GM18517 (cell line): ENCODE measurements at regions not wholly inside any gene's neighbourhood (a gene's known extent, or its start where the extent isn't known, plus 50 kb on each side); places are given as distances from the start of the nearest gene placed in this dataset.
"Not testable (repeated sequence)": the region's sequence is repeated elsewhere in the genome, so short reads cannot be mapped to it uniquely, and the experiment has no call there.

Experiments used
- ATAC-seq: cut with Tn5 transposase; IDR thresholded peaks from one replicate; pipeline ENCODE4 v1.9.1; 2021; ENCODE audit warnings: mild to moderate bottlenecking, moderate library complexity; ENCODE audit not compliant: unreplicated experiment

DNA sequence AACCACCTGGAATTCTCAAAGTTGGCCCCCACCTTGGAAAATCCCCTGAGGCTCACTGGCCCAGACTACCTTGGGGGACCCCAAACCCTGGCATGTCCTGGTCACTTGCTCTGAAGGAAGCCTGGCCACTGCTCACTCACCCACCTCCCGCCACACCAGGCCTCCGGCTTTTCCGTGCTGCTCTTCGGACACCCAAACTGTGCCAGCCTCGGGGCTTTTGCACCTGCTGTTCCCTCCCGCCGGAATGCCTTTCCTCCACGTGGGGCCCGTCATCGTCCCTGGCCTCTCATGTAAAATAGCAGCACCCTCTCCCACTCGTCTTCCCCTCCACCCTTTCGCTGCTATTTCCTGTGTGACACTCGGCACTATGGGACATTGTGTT is 87.2 kb upstream of the NCOR2 start:
- no peak for ATAC-seq

DNA sequence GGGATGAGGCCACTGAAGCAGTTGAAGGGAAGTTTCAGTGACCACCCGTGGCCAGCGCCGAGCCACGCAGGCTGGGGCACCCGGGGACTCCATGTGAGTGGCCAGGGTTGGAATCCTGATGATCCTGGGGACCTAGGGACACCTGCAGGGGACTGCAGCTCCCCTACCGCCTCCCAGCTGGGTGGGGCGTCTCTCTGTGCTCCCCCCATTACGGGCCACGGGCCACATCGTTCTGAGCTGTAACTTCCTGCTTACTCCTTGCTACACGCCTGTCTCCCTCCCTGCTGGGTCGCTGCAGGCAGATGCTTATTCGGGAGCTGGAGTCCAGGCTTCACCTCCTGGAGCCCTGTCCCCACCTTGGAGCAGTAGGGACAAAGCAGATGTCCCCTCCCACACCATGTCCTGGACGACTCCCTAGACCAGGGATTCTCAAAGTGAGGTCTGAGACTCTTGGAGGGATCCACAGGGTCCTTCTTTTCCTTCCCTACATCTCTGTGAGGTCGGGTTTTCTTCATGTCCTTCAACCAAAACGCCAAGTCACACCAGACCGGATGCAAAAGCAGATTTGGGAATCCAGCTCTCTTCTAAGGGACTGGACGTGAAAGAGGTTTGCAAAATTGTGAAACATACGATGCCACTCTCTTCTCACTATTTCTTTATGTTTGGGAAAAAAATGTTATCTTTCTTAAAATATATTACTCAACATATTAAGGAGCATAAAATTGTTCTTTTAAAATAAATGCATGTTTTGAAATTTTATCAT is 85.9 kb upstream of the NCOR2 start:
- ATAC-seq = no peak

DNA sequence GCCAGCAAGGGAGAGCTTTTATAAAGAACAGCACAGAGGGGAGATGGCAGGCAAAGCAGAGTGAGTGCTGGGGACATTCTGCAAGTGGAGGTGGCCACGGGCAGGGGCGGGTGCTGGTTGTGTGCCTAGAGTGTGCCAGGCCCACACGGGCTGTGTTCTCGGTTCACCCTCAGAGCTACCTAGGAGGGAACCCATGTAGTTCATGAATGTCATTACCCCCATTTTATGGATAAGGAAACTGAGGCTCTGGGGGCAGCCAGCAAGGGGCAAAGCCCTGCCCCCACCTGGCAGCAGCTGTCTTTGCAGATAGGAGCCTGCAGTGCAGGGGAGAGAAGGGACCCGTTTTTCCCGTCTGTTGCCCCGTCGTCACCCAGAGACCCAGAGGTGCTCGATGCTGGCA is 85.2 kb upstream of the NCOR2 start:
- no peak for ATAC-seq

GRCh38 chr12:124651516-124652273 is 84.3 kb upstream of the NCOR2 start:
- no peak for ATAC-seq

- ATAC-seq = no peak
Measured at GRCh38 chr12:124650912-124651311, 83.5 kb upstream of the NCOR2 start.

GRCh38 chr12:124648710-124649384 is 81.4 kb upstream of the NCOR2 start:
- no peak for ATAC-seq

DNA sequence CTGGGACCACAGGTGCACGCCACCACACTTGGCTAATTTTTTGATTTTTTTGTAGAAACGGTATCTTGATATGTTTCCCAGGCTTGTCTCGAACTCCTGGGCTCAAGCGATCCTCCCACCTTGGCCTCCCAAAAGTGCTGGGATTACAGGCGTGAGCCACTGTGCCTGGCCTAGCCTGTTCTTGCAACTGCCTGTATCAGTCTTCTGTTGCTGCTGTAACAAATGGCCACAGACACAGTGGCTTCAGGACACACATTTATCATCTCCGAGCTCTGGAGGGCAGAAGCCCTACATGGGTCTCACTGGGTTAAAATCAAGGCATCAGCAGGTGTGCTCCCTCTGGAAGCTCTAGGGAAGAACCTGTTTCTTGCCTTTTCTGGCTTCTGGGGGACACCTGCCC is 79.9 kb upstream of the NCOR2 start:
- no peak for ATAC-seq

GRCh38 chr12:124646385-124647230 is 79.2 kb upstream of the NCOR2 start:
- ATAC-seq = no peak

DNA sequence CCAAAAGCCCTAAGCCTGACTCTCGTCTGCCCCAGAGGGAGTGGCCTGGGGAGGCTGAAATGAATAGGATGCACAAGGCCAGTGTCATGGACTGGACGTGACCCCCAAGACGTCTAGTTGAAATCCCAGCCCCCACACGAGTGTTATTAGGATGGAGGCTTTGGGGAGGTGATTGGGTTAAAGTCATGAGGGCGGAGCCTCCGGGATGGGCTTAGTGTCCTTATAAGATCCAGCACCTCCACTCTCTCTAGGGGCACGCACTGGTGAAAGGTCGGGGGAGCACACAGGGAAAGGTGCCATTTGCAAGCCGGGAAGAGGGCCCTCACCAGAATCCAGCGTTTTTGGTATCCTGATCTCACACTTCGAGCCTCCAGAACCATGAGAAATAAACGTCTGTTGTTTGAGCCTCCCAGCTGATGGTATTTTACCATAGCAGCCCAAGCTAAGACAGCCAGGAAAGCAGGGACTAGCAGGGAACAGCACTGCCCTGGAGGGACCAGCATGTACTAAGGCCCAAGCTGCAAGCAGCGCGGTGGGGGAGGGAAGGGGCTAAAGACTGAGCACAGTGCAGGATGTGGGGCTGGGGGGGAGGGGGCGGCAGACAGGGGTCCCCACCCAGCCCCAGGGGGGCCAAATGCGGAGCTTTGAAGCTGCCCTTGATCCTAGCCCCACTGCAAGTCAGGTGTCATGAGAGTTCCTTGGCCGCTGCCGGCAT is 78.3 kb upstream of the NCOR2 start:
- no peak for ATAC-seq

DNA sequence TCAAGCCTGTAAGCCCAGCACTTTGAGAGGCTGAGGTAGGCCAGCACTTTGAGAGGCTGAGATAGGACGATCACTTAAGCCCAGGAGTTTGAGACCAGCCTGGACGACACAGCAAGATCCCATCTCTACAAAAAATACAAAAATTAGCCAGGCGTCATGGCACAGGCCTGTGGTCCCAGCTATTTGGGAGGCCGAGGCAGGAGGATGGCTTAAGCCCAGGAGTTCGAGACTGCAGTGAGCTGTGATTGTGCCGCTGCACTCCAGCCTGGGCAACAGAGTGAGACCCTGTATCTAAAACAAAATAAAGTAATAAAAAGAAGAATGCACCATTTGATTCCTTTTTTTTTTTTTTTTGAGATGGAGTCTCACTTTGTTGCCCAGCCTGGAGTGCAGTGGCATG is 76.4 kb upstream of the NCOR2 start:
- not testable (repeated sequence) for ATAC-seq

DNA sequence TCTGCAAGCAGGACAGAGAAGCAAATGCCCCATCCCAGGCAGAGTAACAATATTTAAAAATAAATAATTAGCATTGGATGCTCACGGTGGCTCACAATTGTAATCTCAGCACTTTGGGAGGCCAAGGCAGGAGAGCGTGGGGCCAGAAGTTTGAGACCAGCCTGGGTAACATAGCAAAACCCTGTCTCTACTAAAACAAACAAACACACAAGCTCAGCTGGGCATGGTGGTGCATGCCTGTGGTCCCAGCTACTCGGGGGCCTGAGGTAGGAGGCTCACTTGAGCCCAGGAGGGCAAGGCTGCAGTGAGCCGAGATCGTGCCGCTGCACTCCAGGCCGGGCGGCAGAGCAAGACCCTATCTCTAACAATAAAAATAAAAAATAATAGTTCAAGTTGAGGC is 74.7 kb upstream of the NCOR2 start:
- no peak for ATAC-seq

DNA sequence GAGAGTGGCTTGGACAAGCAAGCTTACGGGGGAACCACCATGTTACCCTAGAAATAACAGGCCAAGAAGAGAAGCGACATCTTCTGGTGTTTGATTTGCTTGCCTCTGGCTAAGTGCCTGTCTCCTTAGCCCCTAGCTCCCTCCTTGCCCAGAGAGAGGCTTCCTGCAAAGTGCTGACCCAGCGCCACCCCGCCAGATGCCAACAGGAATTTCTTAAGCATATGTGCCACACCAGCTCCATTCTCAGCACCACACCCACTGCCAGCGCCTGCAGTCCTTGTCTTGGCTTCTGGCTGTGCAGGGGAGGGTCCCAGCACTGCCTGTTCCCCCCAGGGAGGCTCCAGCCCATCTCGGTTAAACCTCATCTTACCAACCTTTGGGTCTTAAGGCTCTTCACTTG is 74.2 kb upstream of the NCOR2 start:
- ATAC-seq = no peak

DNA sequence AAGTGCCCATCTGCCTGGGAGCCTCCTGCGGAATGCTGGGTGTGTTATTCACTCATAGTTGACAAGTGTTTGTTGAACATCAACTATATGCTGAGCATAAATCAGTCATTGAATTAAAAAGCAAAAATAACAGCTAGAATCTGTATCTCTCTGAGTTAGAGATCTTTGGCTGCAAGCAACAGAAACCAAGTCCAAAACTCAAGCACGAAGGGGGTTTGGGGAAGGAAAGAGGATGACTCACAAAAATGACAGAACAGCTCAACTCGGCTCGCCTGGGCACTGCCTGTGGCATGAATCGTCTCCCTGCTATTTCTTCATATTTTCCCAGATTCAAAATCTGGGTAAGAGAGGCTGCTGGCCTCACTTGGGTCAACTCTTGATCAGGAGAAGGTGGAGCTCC is 72.6 kb upstream of the NCOR2 start:
- ATAC-seq = no peak

DNA sequence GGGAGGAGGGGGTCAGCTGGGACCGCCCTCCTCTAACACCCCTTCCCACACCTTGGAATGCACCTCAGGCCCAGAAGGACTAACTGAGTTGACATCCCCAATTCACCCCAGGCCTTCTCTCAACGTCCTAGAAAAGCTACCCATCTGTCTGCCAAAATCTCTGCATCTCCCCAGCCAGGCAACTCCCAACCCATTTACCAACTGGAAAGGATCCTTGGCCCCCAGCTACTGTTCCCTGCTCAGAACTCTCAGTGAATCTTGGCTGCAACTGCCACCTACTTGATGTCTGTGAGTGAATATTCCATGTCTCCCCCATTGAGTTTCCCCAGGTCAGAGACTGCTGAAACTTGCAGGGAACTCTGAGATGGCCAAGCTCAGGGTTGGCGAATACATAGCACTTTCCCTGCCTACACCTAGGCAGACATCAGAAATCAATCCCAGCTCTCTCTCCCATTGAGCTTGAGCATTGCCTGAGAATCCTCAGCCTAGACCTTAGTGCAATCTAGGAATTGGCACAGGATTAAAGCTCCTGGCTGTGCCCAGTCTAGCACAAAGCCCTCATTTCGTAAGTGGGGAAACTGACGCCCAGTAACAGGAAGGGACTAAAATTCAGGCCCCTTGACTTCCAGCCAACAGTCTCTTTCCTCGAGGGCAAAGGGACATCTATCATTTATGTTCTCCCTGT is 71.9 kb upstream of the NCOR2 start:
- ATAC-seq = no peak

DNA sequence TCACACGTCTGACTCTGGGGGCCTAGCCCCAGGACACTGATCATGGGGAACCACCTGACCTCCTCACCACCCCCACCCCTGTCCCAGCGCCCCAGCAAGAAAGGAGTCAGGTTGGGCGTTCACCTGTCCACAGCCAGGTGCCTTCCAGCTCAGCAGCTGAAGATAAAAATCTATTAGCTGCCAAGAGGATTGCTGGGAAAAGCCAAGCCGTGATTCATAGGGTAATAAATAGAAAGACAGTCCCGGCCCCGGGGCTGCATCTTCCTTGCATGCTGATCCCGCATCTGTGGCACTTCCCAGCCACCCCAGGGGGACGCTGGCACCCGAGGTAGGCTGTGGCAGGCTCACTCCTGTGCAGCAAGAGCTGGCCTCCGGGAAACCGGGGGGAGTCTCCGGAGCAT is 70.2 kb upstream of the NCOR2 start:
- ATAC-seq = no peak

DNA sequence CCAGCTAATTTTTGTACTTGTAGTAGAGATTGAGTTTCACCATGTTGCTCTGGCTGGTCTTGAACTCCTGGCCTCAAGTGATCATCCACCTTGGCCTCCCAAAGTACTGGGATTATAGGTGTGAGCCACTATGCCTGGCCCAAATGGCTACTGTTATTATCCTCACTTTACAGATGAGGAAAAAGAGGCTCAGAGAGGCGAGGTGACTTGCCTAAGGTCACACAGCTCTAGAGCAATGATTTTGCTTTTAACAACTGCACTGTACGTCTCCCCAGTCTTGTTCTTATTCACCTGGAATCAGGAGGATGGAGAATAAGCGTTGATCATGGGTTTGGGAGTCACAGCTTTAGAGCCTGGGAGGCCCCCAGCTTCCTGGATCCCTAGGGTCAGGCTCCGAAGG is 69.8 kb upstream of the NCOR2 start:
- no peak for ATAC-seq

GRCh38 chr12:124636138-124636978 is 68.9 kb upstream of the NCOR2 start:
- ATAC-seq = no peak

DNA sequence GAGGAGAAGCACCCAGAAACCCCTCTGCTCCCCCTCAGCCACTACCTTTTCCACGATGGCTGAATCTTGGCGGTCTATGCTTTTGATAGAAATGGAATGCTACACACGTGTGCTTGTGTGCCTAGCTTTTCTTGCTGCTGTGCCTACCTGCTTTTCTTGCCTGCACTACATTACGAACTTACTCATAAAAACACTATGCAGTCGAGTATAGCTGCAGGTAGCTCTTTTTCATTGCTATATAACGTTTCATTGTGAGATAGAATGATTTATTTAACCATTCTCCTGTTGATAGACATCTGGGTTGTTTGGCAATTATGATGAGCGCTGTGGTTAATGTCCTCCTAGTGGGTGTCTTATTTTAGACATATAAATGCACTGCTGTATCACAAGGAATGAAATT is 67.9 kb upstream of the NCOR2 start:
- no peak for ATAC-seq
